ENCODE measurements at regions not wholly inside any gene's neighbourhood (a gene's known extent, or its start where the extent isn't known, plus 50 kb on each side); places are given as distances from the start of the nearest gene placed in this dataset.

DNA sequence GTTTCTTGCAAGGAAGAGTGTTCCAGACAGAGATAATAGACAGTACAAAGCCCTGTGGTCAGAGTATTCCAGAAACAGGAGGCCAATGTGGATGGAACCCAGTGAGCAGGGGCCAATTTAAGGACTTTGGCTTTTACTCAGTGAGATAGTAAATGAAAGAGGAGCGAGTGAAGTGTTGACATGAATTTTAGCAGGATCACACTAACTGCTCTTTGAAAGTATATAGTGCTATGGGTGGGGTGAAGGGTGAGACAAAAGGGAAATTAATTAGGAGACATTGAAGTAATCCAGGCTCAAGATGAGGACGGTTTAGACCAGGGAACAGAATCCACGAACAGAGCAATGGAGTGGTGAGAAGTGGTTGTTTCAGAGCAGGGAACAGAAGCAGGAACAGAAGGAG, 62.2 kb upstream of the TES start:
- ATAC-seq (no peak), DNase-seq (no peak)
- H3K36me3 ChIP-seq (ENCODE audit: insufficient read depth in 1 of 2, low read depth in 1 of 2): no peaks in the 10 kb centered on the region
- H3K4me3 ChIP-seq: no peak overlapping the region
- no peaks in the 10 kb centered on the region for H3K27me3 ChIP-seq (ENCODE audit: insufficient read depth in 3 of 3, low read length in 2 of 3)
- H3K9me3 ChIP-seq: no peaks in the 10 kb centered on the region
- TF ChIP-seq, protein P1, sequence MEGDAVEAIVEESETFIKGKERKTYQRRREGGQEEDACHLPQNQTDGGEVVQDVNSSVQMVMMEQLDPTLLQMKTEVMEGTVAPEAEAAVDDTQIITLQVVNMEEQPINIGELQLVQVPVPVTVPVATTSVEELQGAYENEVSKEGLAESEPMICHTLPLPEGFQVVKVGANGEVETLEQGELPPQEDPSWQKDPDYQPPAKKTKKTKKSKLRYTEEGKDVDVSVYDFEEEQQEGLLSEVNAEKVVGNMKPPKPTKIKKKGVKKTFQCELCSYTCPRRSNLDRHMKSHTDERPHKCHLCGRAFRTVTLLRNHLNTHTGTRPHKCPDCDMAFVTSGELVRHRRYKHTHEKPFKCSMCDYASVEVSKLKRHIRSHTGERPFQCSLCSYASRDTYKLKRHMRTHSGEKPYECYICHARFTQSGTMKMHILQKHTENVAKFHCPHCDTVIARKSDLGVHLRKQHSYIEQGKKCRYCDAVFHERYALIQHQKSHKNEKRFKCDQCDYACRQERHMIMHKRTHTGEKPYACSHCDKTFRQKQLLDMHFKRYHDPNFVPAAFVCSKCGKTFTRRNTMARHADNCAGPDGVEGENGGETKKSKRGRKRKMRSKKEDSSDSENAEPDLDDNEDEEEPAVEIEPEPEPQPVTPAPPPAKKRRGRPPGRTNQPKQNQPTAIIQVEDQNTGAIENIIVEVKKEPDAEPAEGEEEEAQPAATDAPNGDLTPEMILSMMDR (IDR thresholded peaks at IDR 0.05): no peak
- no peaks in the 10 kb centered on the region for H3K4me1 ChIP-seq
- intact Hi-C loops (cut with DNase I): no loop called here
- 80 to 84% (median 81%) methylated on average over 3 of the region's 3 CpGs for WGBS, 3 donors
- H3K27ac ChIP-seq: no peak overlapping the region

- H3K36me3 ChIP-seq (ENCODE audit: insufficient read depth in 1 of 2, low read depth in 1 of 2): no peaks in the 10 kb centered on the region
- no peak overlapping the region for H3K4me3 ChIP-seq
- no peaks in the 10 kb centered on the region for H3K9me3 ChIP-seq
- TF ChIP-seq, protein P1 (IDR thresholded peaks at IDR 0.05): no peak
- H3K27me3 ChIP-seq (ENCODE audit: insufficient read depth in 3 of 3, low read length in 2 of 3): no peaks in the 10 kb centered on the region
- intact Hi-C loops (cut with DNase I): no loop called here
- ATAC-seq (no peak), DNase-seq (no peak)
- WGBS, 3 donors: 92 to 95% (median 93%) methylated on average over 8 of the region's 8 CpGs
- no peaks in the 10 kb centered on the region for H3K4me1 ChIP-seq
- no peak overlapping the region for H3K27ac ChIP-seq
These were observed 61.7 kb upstream of the TES start for GRCh38 chr7:116148626-116149025.

- H3K36me3 ChIP-seq (ENCODE audit: insufficient read depth in 1 of 2, low read depth in 1 of 2): no peaks in the 10 kb centered on the region
- H3K27me3 ChIP-seq (ENCODE audit: insufficient read depth in 3 of 3, low read length in 2 of 3): no peaks in the 10 kb centered on the region
- no peak overlapping the region for H3K27ac ChIP-seq
- TF ChIP-seq, protein P1 (IDR thresholded peaks at IDR 0.05): no peak
- DNase-seq: no peak
- no peak for ATAC-seq
- intact Hi-C loops (cut with DNase I): no loop called here
- H3K4me1 ChIP-seq: no peaks in the 10 kb centered on the region
- 92 to 98% (median 94%) methylated on average over 1 of the region's 1 CpG for WGBS, 3 donors
- H3K4me3 ChIP-seq: no peak overlapping the region
- no peaks in the 10 kb centered on the region for H3K9me3 ChIP-seq
These were observed 59.8 kb upstream of the TES start for GRCh38 chr7:116150588-116150987.

- WGBS, 3 donors: 78 to 89% (median 84%) methylated on average over 2 of the region's 2 CpGs
- ATAC-seq (no peak), DNase-seq (no peak)
- no peaks in the 10 kb centered on the region for H3K9me3 ChIP-seq
- no peak overlapping the region for H3K4me3 ChIP-seq
- TF ChIP-seq, protein P1 (IDR thresholded peaks at IDR 0.05): no peak
- H3K36me3 ChIP-seq (ENCODE audit: insufficient read depth in 1 of 2, low read depth in 1 of 2): no peaks in the 10 kb centered on the region
- H3K27me3 ChIP-seq (ENCODE audit: insufficient read depth in 3 of 3, low read length in 2 of 3): no peaks in the 10 kb centered on the region
- no peaks in the 10 kb centered on the region for H3K4me1 ChIP-seq
- intact Hi-C loops (cut with DNase I): no loop called here
- H3K27ac ChIP-seq: no peak overlapping the region
These were observed 58.1 kb upstream of the TES start for GRCh38 chr7:116152276-116152675.

DNA sequence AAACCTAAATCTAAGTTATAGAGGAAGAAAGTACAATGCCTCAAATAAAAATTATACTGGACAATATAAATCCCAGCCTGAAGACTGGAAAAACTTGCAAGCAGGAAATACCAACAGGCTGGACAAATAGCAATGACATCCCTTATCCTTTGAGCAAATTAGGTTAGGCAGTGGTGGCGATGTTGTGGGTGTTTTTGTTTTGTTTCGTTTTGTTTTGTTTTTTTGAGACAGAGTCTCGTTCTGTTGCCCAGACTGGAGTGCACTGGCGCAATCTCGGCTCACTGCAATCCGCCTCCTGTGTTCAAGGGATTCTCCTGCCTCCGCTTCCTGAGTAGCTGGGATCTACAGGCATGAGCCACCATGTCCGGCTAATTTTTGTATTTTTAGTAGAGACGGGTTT, 57.3 kb upstream of the TES start:
- WGBS, 3 donors: 86 to 90% (median 88%) methylated on average over 9 of the region's 9 CpGs
- DNase-seq (no peak), ATAC-seq (no peak)
- intact Hi-C loops (cut with DNase I): no loop called here
- no peaks in the 10 kb centered on the region for H3K9me3 ChIP-seq
- H3K4me3 ChIP-seq: no peak overlapping the region
- TF ChIP-seq, protein P1 (IDR thresholded peaks at IDR 0.05): no peak
- no peaks in the 10 kb centered on the region for H3K27me3 ChIP-seq (ENCODE audit: insufficient read depth in 3 of 3, low read length in 2 of 3)
- H3K4me1 ChIP-seq: no peaks in the 10 kb centered on the region
- no peak overlapping the region for H3K27ac ChIP-seq
- H3K36me3 ChIP-seq (ENCODE audit: insufficient read depth in 1 of 2, low read depth in 1 of 2): no peaks in the 10 kb centered on the region
